H9 (cell line): ENCODE measurements at regions not wholly inside any gene's neighbourhood (a gene's known extent, or its start where the extent isn't known, plus 50 kb on each side); places are given as distances from the start of the nearest gene placed in this dataset.

Experiments used
- DNase-seq: peaks from one replicate; pipeline ENCODE4 v3.0.0-alpha.2; 2017
- H2AFZ ChIP-seq: one replicate; pipeline ENCODE4 v1.6.1; 2013; ENCODE audit warnings: mild to moderate bottlenecking, low read length, control low read depth, moderate library complexity
- H2AK5ac ChIP-seq: 2 replicates; pipeline ENCODE4 v1.6.1; 2013; ENCODE audit warnings: low read length, control low read depth, mixed read lengths; ENCODE audit not compliant: insufficient read length
- H2BK120ac ChIP-seq: one replicate; pipeline ENCODE4 v1.6.1; 2013; ENCODE audit warnings: low read depth, mild to moderate bottlenecking, low read length, control low read depth, inconsistent platforms; ENCODE audit not compliant: poor library complexity, severe bottlenecking
- H2BK12ac ChIP-seq: 2 replicates; pipeline ENCODE4 v1.6.1; 2013; ENCODE audit warnings: low read length, control low read depth, mixed read lengths, low read depth; ENCODE audit not compliant: insufficient read length
- H2BK15ac ChIP-seq: 2 replicates; pipeline ENCODE4 v1.6.1; 2013; ENCODE audit warnings: low read depth, low read length, control low read depth
- H2BK20ac ChIP-seq: one replicate; pipeline ENCODE4 v1.6.1; 2013; ENCODE audit warnings: low read depth, mild to moderate bottlenecking, low read length, control low read depth, inconsistent platforms; ENCODE audit not compliant: poor library complexity, severe bottlenecking
- H2BK5ac ChIP-seq: 2 replicates; pipeline ENCODE4 v1.6.1; 2013; ENCODE audit warnings: low read length, control low read depth, mixed read lengths; ENCODE audit not compliant: insufficient read length
- H3K14ac ChIP-seq: 2 replicates; pipeline ENCODE4 v1.6.1; 2013; ENCODE audit warnings: low read length, control low read depth; ENCODE audit not compliant: insufficient read depth
- H3K18ac ChIP-seq: 2 replicates; pipeline ENCODE4 v1.6.1; 2013; ENCODE audit warnings: low read depth, mild to moderate bottlenecking, mixed read lengths, low read length, control low read depth; ENCODE audit not compliant: insufficient read length
- H3K23ac ChIP-seq: 2 replicates; pipeline ENCODE4 v1.6.1; 2013; ENCODE audit warnings: low read length, control low read depth, mixed read lengths, low read depth; ENCODE audit not compliant: insufficient read length
- H3K23me2 ChIP-seq: 2 replicates; pipeline ENCODE4 v1.6.1; 2013; ENCODE audit warnings: low read depth, mild to moderate bottlenecking, mixed read lengths, low read length, control low read depth; ENCODE audit not compliant: insufficient read length, poor library complexity, severe bottlenecking
- H3K27ac ChIP-seq: 2 replicates; pipeline ENCODE4 v1.5.1; 2013; ENCODE audit warnings: low read length, control low read depth, mixed read lengths, low read depth; ENCODE audit not compliant: insufficient read length
- H3K27me3 ChIP-seq: 2 replicates; pipeline ENCODE4 v1.6.1; 2013; ENCODE audit warnings: low read length, control low read depth, inconsistent platforms; ENCODE audit not compliant: insufficient read depth
- H3K4ac ChIP-seq: 2 replicates; pipeline ENCODE4 v1.6.1; 2013; ENCODE audit warnings: low read depth, mild to moderate bottlenecking, control low read depth, inconsistent platforms, low read length, moderate library complexity
- H3K4me1 ChIP-seq: 2 replicates; pipeline ENCODE4 v1.6.1; 2013; ENCODE audit warnings: low read length, control low read depth, inconsistent platforms; ENCODE audit not compliant: insufficient read depth
- H3K4me2 ChIP-seq: 2 replicates; pipeline ENCODE4 v1.6.1; 2013; ENCODE audit warnings: low read length, control low read depth, mixed read lengths; ENCODE audit not compliant: insufficient read length, insufficient read depth
- H3K56ac ChIP-seq: 2 replicates; pipeline ENCODE4 v1.6.1; 2013; ENCODE audit warnings: low read depth, mild to moderate bottlenecking, mixed read lengths, low read length, control low read depth; ENCODE audit not compliant: insufficient read length
- H3K79me1 ChIP-seq: 2 replicates; pipeline ENCODE4 v1.6.1; 2013; ENCODE audit warnings: low read depth, mild to moderate bottlenecking, moderate library complexity, low read length, control low read depth, inconsistent platforms; ENCODE audit not compliant: insufficient read depth, poor library complexity, severe bottlenecking
- H3K79me2 ChIP-seq: 2 replicates; pipeline ENCODE4 v1.6.1; 2013; ENCODE audit warnings: low read length, control low read depth, inconsistent platforms; ENCODE audit not compliant: insufficient read depth
- H3K9ac ChIP-seq: 2 replicates; pipeline ENCODE4 v1.6.1; 2013; ENCODE audit warnings: low read length, control low read depth, mixed read lengths; ENCODE audit not compliant: insufficient read length; ENCODE audit errors: extremely low read depth
- H3K9me3 ChIP-seq: one replicate; pipeline ENCODE4 v1.6.1; 2013; ENCODE audit warnings: low read depth, low read length, inconsistent platforms; ENCODE audit not compliant: control insufficient read depth
- H3T11ph ChIP-seq: one replicate; pipeline ENCODE4 v1.6.1; 2013; ENCODE audit warnings: mild to moderate bottlenecking, low read length, control low read depth, inconsistent platforms
- H4K20me1 ChIP-seq: one replicate; pipeline ENCODE4 v1.6.1; 2013; ENCODE audit not compliant: control insufficient read depth, insufficient read length, insufficient read depth
- H4K5ac ChIP-seq: 2 replicates; pipeline ENCODE4 v1.6.1; 2013; ENCODE audit warnings: low read depth, mild to moderate bottlenecking, mixed read lengths, low read length, control low read depth; ENCODE audit not compliant: insufficient read length
- H4K8ac ChIP-seq: replicated peaks from 2 replicates; pipeline ENCODE4 v1.6.1; 2013; ENCODE audit warnings: low read length, control low read depth, mixed read lengths, low read depth; ENCODE audit not compliant: insufficient read length
- H4K91ac ChIP-seq: 2 replicates; pipeline ENCODE4 v1.6.1; 2013; ENCODE audit warnings: low read depth, mild to moderate bottlenecking, moderate library complexity, mixed read lengths, low read length, control low read depth; ENCODE audit not compliant: insufficient read length
- H3K27ac Mint-ChIP-seq, 3 experiments: 2 replicates in 2 of 3; 3 replicates in 1 of 3; pipeline ENCODE4 v1.8.0; 2020 to 2021; ENCODE audit warnings: mixed read lengths in 3 of 3, mild to moderate bottlenecking in 1 of 3, moderate library complexity in 1 of 3
- H3K27me3 Mint-ChIP-seq: 2 replicates; pipeline ENCODE4 v1.8.0; 2021; ENCODE audit warnings: low read depth, mild to moderate bottlenecking, moderate library complexity, mixed read lengths
- H3K36me3 Mint-ChIP-seq, 3 experiments: 2 replicates in 2 of 3; 3 replicates in 1 of 3; pipeline ENCODE4 v1.8.0; 2020 to 2021; ENCODE audit warnings: low read depth in 3 of 3, mixed read lengths in 3 of 3; ENCODE audit not compliant: insufficient read depth in 1 of 3
- H3K4me1 Mint-ChIP-seq, 2 experiments: 2 replicates each; pipeline ENCODE4 v1.8.0; 2020; ENCODE audit warnings: mixed read lengths in 2 of 2
- H3K4me3 Mint-ChIP-seq, 2 experiments: 2 replicates in 1 of 2; 3 replicates in 1 of 2; pipeline ENCODE4 v1.8.0; 2020 to 2021; ENCODE audit warnings: mild to moderate bottlenecking in 2 of 2, mixed read lengths in 2 of 2, moderate library complexity in 1 of 2
- H3K9me3 Mint-ChIP-seq, 2 experiments: 2 replicates in 1 of 2; 3 replicates in 1 of 2; pipeline ENCODE4 v1.8.0; 2020; ENCODE audit warnings: mild to moderate bottlenecking in 2 of 2, mixed read lengths in 2 of 2, moderate library complexity in 1 of 2
- CTCF ChIP-seq: fragments of 200-600 bp; sonication (generic); conservative IDR thresholded peaks from 3 replicates; pipeline ENCODE4 v1.8.0; 2021; ENCODE audit warnings: antibody characterized with exemption, mild to moderate bottlenecking
- WGBS: extraction: QIAGEN DNeasy Blood & Tissue Kit; methylation state at CpG from one replicate; pipeline ENCODE4 v1.1.7; 2013; ENCODE audit warnings: missing lambda C conversion rate, low lambda C conversion rate, mixed read lengths; ENCODE audit not compliant: insufficient read length; ENCODE audit errors: extremely low coverage; 5-methylcytosine and 5-hydroxymethylcytosine counted together

- no CpG with 5 or more reads among the region's 4 CpGs for WGBS
- no peak overlapping the region for H2AK5ac ChIP-seq
- H3K36me3 Mint-ChIP-seq, result peaks cover 4 to 17% (median 14%) of the 10 kb centered on the region in 3 experiments; a peak in 5 of 7 replicates
- no peak overlapping the region for H2AFZ ChIP-seq
- no peak overlapping the region for H3K56ac ChIP-seq
- no peak overlapping the region for H2BK120ac ChIP-seq
- TF ChIP-seq CTCF, result no peak
- H3K27ac Mint-ChIP-seq, result no peak overlapping the region
- H3K4ac ChIP-seq, result no peak overlapping the region
- no peak overlapping the region for H4K8ac ChIP-seq
- H3K18ac ChIP-seq, result no peak overlapping the region
- no peaks in the 10 kb centered on the region for H3K27me3 ChIP-seq
- H3K14ac ChIP-seq, result no peak overlapping the region
- H3K79me1 ChIP-seq, result no peaks in the 10 kb centered on the region
- no peak overlapping the region for H4K5ac ChIP-seq
- peaks cover 0 to 5% of the 10 kb centered on the region in 2 experiments; a peak in 2 of 4 replicates for H3K4me1 Mint-ChIP-seq
- no peaks in the 10 kb centered on the region for H3K4me1 ChIP-seq
- DNase-seq, result no peak
- H3K23ac ChIP-seq, result no peak overlapping the region
- no peaks in the 10 kb centered on the region for H4K20me1 ChIP-seq
- H2BK15ac ChIP-seq, result no peak overlapping the region
- no peak overlapping the region for H3K9ac ChIP-seq
- H3K23me2 ChIP-seq, result no peaks in the 10 kb centered on the region
- H3K4me3 Mint-ChIP-seq, result no peak overlapping the region
- H3K9me3 ChIP-seq, result peaks cover 17% of the 10 kb centered on the region
- H3K79me2 ChIP-seq, result no peaks in the 10 kb centered on the region
- H3K9me3 Mint-ChIP-seq, result peaks cover 23 to 26% of the 10 kb centered on the region in 2 experiments
- H2BK12ac ChIP-seq, result no peak overlapping the region
- no peak overlapping the region for H4K91ac ChIP-seq
- H3K27me3 Mint-ChIP-seq, result peaks cover 26% of the 10 kb centered on the region
- H3K4me2 ChIP-seq, result no peak overlapping the region
- H2BK5ac ChIP-seq, result no peak overlapping the region
- no peak overlapping the region for H2BK20ac ChIP-seq
- no peak overlapping the region for H3T11ph ChIP-seq
- H3K27ac ChIP-seq, result no peak overlapping the region
These were observed 63.5 kb downstream of the TBXT start for GRCh38 chr6:166104107-166104506.
